Retinal pigment epithelial cell (primary cell): ENCODE measurements at regions not wholly inside any gene's neighbourhood (a gene's known extent, or its start where the extent isn't known, plus 50 kb on each side); places are given as distances from the start of the nearest gene placed in this dataset.
A peak's percentile ranks its signal among the peaks of the same experiment; 100 is the strongest.
"Not testable (repeated sequence)": the region's sequence is repeated elsewhere in the genome, so short reads cannot be mapped to it uniquely, and the experiment has no call there.

Experiments used
- DNase-seq: peaks from one replicate; pipeline ENCODE4 v3.0.0-alpha.2; 2010; ENCODE audit warnings: low read depth
- H3K4me3 ChIP-seq: 2 replicates; pipeline ENCODE4 v1.5.1; 2011; ENCODE audit warnings: mild to moderate bottlenecking, low read length, control low read depth, moderate library complexity
- TF ChIP-seq, protein P1 (sequence below): conservative IDR thresholded peaks from 2 replicates; pipeline ENCODE4 v1.5.1; 2011; ENCODE audit warnings: low read depth, low read length, control low read depth, inconsistent platforms

- TF ChIP-seq, protein P1, sequence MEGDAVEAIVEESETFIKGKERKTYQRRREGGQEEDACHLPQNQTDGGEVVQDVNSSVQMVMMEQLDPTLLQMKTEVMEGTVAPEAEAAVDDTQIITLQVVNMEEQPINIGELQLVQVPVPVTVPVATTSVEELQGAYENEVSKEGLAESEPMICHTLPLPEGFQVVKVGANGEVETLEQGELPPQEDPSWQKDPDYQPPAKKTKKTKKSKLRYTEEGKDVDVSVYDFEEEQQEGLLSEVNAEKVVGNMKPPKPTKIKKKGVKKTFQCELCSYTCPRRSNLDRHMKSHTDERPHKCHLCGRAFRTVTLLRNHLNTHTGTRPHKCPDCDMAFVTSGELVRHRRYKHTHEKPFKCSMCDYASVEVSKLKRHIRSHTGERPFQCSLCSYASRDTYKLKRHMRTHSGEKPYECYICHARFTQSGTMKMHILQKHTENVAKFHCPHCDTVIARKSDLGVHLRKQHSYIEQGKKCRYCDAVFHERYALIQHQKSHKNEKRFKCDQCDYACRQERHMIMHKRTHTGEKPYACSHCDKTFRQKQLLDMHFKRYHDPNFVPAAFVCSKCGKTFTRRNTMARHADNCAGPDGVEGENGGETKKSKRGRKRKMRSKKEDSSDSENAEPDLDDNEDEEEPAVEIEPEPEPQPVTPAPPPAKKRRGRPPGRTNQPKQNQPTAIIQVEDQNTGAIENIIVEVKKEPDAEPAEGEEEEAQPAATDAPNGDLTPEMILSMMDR = no peak
- peak overlapping the region; percentile 67 for H3K4me3 ChIP-seq
- no peak for DNase-seq
Measured at GRCh38 chr5:1634337-1634661, 110.5 kb upstream of the LPCAT1 start.

DNA sequence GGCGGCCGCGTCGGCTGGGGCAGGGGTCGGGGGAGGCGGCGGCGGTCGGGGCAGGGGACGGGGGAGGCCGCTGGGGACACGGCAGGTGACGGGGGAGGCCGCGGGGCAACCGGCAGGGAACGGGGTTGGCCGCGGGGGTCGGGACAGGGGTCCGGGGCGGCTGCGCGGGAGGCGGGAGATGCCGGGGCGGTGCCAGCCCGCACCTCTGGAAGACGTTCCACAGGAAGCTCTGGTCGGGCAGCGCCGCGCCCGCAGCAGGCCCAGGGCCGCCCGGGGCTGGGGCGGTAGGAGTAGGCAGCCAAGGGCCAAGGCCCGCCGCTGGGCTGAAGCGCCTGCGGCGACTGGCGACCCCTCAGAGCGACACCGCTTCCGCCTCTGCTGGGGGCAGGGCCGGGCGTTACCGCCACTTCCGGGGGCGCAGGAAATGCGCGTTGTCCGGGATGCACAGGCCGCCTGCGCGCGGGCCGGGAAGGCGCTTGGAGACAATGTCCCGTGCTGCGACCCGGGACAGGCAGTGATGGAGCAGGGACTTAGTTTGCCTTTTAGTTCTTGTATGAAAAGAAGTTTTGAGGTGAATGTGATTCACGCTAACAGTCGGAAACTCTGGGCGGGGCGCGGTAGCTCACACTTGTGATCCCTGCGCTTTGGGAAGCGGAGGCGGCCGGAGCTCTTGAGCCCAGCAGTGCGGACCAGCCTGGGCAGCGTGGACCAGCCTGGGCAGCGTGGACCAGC is 110.0 kb upstream of the LPCAT1 start:
- TF ChIP-seq, protein P1 = no peak
- no peak for DNase-seq
- peak overlapping the region; percentile 67 for H3K4me3 ChIP-seq

GRCh38 chr5:1631004-1631403 is 107.2 kb upstream of the LPCAT1 start:
- DNase-seq, H3K4me3 ChIP-seq: not testable (repeated sequence)

DNA sequence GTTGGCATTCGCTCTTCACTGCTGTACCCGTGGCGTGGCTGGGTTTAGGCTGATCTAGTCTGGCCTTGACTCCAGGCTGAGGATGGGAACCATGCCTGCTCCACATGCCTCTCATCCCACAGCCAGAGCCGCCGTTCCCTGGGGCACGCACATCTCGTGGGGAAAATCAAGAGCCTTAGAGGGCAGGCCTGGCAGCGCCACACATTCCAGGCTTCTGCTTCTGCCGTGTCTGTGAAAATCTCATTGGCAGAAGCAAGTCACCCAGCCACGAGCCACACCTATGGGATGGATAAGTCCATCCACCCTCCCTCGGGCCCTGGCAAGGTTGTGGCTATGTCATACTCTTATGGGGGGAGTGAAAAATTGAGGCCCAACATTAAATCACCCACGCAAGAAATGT is 102.6 kb upstream of the LPCAT1 start:
- DNase-seq, H3K4me3 ChIP-seq: not testable (repeated sequence)

DNA sequence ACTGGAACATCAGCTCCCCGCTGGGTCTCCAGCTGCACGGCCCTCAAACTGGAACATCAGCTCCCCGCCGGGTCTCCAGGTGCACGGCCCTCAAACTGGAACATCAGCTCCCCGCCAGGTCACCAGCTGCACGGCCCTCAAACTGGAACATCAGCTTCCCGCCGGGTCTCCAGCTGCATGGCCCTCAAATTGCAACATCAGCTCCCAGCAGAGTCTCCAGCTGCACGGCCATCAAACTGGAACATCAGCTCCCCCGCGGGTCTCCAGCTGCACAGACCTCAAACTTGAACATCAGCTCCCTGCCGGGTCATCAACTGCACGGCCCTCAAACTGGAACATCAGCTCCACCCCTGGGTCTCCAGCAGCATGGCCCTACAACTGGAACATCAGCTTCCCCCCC is 95.8 kb upstream of the LPCAT1 start:
- not testable (repeated sequence) for H3K4me3 ChIP-seq, DNase-seq

DNA sequence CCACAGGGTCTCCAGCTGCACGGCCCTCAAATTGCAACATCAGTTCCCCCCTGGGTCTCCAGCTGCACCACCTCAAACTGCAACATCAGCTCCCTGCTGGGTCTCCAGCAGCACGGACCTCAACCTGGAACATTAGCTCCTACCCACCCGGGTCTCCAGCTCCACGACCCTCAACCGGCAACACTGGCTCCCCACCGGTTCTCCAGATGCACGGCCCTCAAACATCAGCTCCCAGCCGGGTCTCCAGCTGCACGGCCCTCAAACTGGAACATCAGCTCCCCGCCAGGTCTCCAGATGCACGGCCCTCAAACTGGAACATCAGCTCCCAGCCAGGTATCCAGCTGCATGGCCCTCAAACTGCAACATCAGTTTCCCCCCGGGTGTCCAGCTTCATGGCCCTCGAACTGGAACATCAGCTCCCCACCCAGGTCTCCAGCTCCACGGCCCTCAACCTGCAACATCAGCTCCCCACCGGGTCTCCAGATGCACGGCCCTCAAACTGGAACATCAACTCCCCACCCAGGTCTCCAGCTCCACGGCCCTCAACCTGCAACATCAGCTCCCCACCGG is 94.6 kb upstream of the LPCAT1 start:
- H3K4me3 ChIP-seq, DNase-seq: not testable (repeated sequence)

GRCh38 chr5:1617236-1617755 is 93.5 kb upstream of the LPCAT1 start:
- DNase-seq, H3K4me3 ChIP-seq: not testable (repeated sequence)

DNA sequence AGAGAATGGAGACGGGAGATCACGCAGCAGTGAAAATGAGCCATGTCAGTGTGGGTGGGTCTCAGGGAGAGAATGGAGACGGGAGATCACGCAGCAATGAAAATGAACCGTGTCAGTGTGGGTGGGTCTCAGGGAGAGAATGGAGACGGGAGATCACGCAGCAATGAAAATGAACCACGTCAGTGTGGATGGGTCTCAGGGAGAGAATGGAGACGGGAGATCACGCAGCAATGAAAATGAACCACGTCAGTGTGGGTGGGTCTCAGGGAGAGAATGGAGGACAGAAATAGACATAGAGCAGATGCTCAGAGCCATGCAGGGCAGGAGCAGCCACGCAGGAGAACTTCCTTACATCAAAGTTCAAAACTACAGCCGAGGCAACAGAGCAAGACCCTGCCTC is 89.8 kb upstream of the LPCAT1 start:
- not testable (repeated sequence) for DNase-seq, H3K4me3 ChIP-seq

- not testable (repeated sequence) for DNase-seq, H3K4me3 ChIP-seq
Measured at GRCh38 chr5:1610526-1610925, 86.8 kb upstream of the LPCAT1 start.

- H3K4me3 ChIP-seq, DNase-seq: not testable (repeated sequence)
Measured at GRCh38 chr5:1609111-1609510, 85.4 kb upstream of the LPCAT1 start.

DNA sequence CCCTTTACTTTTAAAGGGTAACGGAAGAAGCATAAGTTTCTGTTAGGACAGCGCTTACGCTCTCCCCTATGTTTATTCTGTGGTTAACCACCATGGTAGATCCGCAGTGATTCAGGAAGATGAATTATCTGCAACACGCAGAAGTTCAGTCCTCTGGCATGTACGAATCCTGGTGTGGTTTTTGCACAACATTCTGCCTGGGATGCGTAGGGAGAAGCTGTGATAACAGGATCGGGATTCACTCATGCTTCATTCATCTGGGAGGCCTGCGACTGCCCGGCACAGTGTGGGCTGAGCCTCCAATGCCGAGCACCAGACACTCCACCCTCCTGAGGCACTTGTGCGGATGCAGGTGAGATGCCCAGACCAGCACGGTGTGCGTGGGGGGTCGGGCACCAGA is 84.6 kb upstream of the LPCAT1 start:
- DNase-seq = not testable (repeated sequence)

GRCh38 chr5:1606951-1607350 is 83.2 kb upstream of the LPCAT1 start:
- not testable (repeated sequence) for DNase-seq, H3K4me3 ChIP-seq

More for the DNA sequence above, 84.6 kb upstream of the LPCAT1 start:
- H3K4me3 ChIP-seq = not testable (repeated sequence)

DNA sequence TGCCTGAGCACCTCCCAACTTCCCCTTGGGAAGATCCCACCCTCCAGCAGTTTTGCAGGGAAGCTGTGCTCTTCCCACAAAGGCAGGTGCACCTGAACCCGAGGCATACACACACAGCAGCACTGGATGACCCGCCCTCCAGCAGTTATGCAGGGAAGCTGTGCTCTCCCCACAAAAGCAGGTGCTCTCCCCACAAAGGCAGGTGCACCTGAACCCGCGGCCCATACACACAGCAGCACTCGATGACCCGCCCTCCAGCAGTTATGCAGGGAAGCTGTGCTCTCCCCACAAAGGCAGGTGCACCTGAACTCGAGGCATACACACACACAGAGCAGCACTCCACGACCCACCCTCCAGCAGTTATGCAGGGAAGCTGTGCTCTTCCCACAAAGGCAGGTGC is 80.2 kb upstream of the LPCAT1 start:
- DNase-seq = not testable (repeated sequence)

DNA sequence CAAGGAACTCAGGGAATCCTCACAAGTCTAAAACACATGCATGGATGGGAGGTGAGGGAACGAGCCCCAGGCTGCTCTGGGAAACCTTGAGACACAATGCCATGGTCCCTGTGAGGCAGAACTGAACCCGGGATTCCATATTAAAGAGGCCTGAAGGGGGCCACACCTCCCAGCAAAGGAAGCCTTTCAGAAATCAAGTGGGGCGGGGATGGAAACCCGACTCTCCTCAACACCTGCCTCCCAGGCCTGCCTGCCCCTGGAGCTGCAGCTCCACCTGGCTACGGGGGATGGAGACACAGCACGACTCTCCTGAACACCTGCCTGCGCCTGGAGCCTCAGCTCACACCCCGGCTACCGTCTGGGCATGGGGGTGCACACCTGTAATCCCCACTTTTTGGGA is 77.8 kb upstream of the LPCAT1 start:
- H3K4me3 ChIP-seq = not testable (repeated sequence)

More for the DNA sequence above, 80.2 kb upstream of the LPCAT1 start:
- not testable (repeated sequence) for H3K4me3 ChIP-seq

More for the DNA sequence above, 77.8 kb upstream of the LPCAT1 start:
- not testable (repeated sequence) for DNase-seq
